ENCODE measurements at regions not wholly inside any gene's neighbourhood (a gene's known extent, or its start where the extent isn't known, plus 50 kb on each side); places are given as distances from the start of the nearest gene placed in this dataset.

GRCh38 chr5:164048359-164048926, 543.0 kb downstream of the MAT2B start:
- TF ChIP-seq YY1 (IDR thresholded peaks at IDR 0.05; ENCODE audit: insufficient read depth, insufficient replicate concordance, low read depth, low read length) = no peak
- TF ChIP-seq CTCF (CRISPR knock-in tag; IDR thresholded peaks at IDR 0.05) = no peak
- no peak for TF ChIP-seq E2F5 (CRISPR knock-in tag; conservative IDR thresholded peaks at IDR 0.05)
- TF ChIP-seq SP1 (IDR thresholded peaks at IDR 0.05) = no peak
- no peak for TF ChIP-seq SP1 (CRISPR knock-in tag; IDR thresholded peaks at IDR 0.05)
- TF ChIP-seq TCF12 (IDR thresholded peaks at IDR 0.05) = no peak
- TF ChIP-seq TCF12 (CRISPR knock-in tag; IDR thresholded peaks at IDR 0.05) = no peak
